Tibial nerve (tissue), 4 donors: ENCODE measurements at regions not wholly inside any gene's neighbourhood (a gene's known extent, or its start where the extent isn't known, plus 50 kb on each side); places are given as distances from the start of the nearest gene placed in this dataset.

Source experiments
- CTCF ChIP-seq, 5 experiments: fragments of 200-600 bp in 3 of 5; fragments of 450-650 bp in 2 of 5; sonication (generic) in 3 of 5; IDR thresholded peaks; one replicate each; pipeline ENCODE4 v1.5.1; 2016 to 2019; ENCODE audit warnings: antibody characterized with exemption in 5 of 5, mild to moderate bottlenecking in 3 of 5, moderate library complexity in 2 of 5
- EP300 ChIP-seq, 2 donors: sonication (generic); formaldehyde crosslinking; IDR thresholded peaks; one replicate each; pipeline ENCODE4 v1.6.1; 2017; ENCODE audit warnings: antibody characterized with exemption in 2 of 2, mild to moderate bottlenecking in 1 of 2
- POLR2A ChIP-seq, 2 donors: fragments of 450-650 bp; IDR thresholded peaks; one replicate each; pipeline ENCODE4 v1.6.1; 2017; ENCODE audit warnings: antibody characterized with exemption in 2 of 2, mild to moderate bottlenecking in 2 of 2, moderate library complexity in 2 of 2

- TF ChIP-seq CTCF (IDR thresholded peaks at IDR 0.05), result no peak
- TF ChIP-seq EP300 (IDR thresholded peaks at IDR 0.05), result no peak
- no peak for TF ChIP-seq POLR2A (IDR thresholded peaks at IDR 0.05)
Measured at GRCh38 chr5:6825678-6826244, 112.5 kb downstream of the TENT4A start.
